ENCODE measurements at regions not wholly inside any gene's neighbourhood (a gene's known extent, or its start where the extent isn't known, plus 50 kb on each side); places are given as distances from the start of the nearest gene placed in this dataset.
"Not testable (repeated sequence)": the region's sequence is repeated elsewhere in the genome, so short reads cannot be mapped to it uniquely, and the experiment has no call there.

DNA sequence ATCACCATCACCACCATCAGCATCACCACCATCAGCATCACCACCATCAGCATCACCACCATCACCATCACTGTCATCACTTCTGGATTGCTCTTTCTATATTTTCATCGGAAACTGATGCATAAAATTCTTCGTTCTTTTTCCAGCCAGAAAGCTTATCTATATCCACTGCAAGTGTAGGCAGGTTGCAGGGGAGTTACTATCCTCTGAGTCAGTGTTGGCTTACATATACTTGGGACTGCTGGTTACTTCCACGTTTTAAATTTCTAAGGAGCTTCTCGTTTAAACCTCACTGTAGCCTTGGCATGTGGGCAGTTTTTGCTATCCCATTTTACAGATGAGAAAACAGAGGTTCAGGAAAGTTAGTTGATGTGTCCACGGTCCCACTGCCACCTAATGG lies 66.1 kb downstream of the FOXL3 start:
- DNase-seq: no peak

DNA sequence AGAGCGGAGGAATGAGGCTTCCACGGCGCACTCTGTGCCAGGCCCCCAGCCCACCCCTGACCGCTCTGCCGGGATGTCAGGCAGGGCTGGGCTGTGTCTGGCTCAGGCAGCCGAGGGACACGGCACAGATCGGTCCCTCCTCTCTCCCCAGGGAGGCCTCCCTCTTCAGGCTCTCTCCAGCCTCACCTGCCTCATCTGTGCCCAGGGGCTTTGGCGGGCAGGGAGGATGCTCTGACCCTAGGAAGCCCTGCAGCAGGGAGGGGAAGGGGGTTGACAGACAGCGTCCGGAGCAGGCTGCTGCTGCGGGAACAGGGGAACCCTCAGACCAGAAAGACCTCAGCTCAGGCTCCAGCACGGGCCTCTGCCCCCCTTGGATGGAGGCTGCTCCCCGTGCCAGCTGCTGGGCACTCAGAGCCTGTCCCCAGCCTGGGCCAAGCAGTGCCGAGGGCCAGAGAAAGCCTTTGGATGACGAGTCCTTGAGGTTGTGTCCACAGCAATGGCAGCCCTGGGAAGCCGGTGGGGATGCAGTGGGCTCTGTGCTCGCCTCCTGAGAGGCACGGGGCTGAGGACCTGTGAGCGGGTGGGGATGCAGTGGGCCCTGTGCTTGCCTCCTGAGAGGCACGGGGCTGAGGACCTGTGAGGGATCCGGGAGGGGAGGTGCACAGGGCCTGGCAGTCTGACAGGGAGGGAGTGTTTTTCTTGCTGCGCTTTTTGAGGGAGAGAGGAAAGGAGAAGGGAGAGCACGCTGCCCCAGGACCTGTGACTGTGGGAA lies 66.9 kb downstream of the FOXL3 start:
- DNase-seq: no peak

DNA sequence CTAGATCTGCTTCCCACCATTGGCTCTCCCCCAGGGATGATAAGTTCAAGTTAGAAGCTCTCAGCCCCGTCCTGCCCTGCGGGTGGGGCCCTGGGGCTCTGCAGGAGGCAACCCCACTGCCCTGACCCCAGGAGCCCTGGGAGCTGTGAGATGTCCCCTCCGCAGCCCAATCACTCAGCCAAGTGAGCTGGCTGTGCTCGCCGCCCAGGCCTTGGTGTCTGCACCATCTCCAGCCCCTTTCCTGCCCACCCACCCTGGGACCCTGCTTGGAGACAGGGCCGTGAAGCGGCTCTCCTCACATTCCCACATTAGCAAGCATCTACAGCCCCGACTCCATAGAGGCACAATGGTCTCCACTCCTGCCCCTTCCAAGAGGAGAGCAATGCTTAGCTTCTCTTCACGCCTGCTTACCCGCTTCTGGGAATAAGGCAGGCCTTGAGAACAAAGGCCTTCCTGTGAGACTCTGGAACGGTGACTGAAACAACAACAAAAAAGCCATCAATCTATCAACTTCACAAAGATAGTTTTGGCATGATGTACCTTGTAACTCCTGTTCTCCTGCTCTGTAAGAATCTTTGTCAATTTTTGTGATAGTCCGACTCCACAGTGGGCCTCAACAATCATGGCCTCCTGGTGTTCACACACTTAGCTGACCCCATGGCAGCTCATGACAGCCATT lies 67.7 kb downstream of the FOXL3 start:
- no peak for DNase-seq

DNA sequence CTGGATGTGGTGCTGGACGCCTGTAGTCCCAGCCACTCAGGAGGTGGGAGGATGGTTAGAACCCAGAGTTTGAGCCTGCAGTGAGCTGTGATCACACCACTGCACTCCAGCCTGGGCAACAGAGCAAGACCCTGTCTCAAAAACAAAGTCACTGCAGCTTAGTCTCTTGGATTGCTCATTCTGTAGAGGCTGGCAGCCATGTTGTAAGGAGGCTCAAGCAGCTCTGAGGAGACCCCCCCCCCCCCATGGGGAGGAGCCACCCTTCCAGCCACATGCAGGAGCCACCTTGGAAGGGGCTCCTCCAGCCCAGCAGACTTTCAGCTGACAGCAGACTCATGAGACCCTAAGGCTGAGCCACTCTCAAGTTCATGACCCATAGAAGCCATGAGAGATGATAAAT lies 68.4 kb downstream of the FOXL3 start:
- no peak for DNase-seq

DNA sequence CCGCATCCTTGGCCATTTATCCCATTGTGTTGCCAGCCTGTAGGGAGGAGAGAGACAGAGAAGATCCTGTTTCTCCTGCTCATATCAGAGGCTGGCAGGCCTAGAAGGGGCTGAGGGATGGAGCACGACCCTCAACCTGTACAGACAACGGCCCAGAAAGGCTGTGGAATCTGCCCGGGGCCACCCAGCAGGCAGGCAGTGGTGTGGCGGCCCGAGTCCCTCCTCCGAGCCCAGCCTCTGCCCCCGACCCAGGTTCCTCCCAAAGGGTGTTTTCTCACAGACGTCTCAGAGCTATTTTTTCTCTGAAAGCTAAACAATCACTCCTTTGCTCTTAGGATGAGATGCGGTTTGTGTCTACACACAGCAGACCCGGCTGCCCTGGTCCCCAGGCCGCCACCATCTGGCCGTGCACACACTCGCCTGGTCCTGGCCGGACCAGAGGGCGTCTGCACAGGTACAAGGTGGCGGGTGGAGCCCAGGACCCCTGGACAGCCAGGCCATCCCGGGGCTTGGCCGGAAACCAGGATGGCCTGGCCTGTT lies 69.3 kb downstream of the FOXL3 start:
- no peak for DNase-seq

DNA sequence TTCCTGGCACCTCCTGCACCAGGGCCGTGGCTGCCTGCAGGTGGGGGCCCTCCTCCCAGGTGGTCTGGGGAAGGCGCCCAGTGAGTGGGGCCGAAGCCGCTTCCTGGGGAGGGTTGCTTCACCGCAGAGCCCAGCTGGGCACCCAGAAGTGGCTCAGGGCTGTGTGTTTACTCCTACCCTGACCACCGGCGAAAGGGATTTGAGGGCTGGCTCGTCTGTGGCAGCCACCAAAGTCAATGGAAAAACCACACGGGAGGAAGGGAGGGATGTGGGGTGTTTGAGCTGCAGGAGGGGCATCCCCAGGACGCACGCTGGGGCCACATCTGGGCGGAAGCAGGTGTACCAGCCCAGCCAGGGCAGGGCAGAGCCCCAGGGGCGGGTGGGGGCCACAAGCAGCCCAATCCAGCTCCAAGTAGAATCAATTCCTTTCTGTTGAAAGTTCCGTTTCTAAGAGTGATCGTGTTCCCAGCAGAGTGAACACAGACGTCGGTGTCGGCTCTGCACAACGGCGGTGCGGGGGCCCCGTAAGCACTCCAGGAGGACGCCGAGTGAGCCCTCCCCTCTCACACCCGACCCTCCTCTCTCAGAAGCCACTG lies 69.9 kb downstream of the FOXL3 start:
- DNase-seq: no peak

DNA sequence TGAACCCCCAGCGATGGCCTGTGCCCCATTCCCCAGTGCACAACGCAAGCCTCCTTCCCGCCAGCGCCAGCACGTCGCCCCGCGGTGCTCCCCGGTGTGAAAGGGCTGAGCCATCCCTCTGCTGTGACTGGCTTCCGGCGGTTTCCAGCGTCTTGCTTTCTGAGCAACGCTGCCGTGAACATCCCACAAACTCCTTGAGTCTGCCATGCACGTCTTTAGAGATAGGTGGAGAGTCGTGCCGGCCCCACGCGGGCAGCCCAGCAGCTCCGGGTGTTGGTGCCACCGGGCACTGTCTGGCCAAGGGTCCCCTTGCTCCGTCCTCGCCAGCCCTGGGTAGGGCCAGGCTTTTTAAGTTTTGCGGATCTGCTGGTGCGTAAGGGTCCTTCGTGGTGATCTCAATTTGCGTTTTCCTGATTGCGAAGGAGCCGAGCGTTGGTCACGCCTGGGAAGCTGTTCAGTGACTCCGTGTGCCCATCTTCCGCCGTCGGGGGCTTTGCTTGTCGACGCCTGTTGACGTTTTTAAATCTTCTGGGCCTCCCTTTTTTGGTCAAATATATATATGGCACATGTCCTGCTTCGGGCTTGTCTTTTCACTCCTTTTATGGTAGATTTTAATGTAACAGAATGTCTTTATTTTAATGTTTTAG lies 70.6 kb downstream of the FOXL3 start:
- DNase-seq: no peak

DNA sequence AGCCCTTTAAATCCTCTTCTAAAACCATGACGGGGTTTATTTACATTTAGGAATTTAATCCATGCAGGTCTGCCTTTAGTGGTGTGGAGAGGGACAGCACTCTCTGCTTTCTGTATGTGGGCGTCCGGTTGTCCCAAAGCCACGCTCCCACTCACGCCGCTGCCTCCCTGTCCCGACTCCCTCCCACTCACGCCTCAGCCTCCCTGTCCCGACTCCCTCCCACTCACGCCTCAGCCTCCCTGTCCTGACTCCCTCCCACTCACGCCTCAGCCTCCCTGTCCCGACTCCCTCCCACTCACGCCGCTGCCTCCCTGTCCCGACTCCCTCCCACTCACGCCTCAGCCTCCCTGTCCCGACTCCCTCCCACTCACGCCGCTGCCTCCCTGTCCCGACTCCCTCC lies 71.2 kb downstream of the FOXL3 start:
- not testable (repeated sequence) for DNase-seq

DNA sequence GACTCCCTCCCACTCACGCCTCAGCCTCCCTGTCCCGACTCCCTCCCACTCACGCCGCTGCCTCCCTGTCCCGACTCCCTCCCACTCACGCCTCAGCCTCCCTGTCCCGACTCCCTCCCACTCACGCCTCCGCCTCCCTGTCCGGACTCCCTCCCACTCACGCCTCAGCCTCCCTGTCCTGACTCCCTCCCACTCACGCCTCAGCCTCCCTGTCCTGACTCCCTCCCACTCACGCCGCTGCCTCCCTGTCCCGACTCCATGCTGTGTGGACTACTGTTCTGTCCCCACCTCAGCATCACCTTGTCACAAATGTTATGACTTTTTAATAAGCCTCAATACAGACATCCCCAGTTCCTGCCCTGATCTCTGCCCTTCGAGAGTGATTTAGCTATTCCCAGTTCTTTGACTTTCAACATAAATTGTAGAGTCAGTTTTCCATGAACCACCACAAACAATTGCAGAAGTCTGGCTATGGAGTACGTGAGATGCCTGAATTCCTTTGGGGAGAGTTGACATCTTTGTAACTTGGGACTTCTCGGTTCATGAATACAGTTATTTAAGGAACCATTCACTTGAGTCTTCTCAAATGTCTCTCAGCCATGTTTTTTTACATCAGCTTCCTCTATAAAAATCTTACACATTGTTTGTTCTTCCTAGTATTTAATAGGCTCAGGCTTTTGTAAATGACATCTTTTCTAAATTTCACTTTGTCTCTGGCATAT lies 71.9 kb downstream of the FOXL3 start:
- DNase-seq: no peak

DNA sequence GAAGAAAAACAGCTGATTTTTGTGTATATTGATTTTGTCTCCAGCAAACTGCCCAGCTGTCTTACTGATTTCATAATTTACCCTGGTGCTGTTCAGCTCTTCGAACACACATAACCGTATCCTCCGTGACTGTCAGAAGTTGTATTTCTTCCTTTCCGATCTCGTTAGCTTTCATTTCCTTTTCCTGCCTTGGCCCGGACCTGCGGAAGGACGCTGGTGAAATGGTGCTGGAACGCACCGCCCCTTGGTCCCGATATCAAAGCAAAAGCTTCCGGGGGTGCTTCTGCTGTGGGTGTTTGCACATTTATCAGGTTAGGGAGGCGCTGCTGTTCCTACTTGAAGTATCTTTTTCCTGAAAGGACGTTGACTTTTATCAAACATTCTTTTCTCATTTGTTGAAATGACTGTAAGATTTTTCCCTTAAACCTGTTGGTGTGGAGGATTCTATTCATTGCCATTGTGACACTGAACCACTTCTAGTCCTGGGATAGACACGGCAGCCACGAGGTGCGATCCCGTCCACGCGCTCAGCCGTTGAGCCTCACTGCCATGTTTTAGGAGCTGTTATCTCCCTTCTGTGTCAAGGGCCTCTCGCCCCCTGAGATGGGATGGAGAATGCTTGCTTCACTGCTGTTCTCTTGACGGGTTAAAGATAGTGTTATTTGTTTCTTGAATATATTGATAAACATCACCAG lies 72.6 kb downstream of the FOXL3 start:
- no peak for DNase-seq

DNA sequence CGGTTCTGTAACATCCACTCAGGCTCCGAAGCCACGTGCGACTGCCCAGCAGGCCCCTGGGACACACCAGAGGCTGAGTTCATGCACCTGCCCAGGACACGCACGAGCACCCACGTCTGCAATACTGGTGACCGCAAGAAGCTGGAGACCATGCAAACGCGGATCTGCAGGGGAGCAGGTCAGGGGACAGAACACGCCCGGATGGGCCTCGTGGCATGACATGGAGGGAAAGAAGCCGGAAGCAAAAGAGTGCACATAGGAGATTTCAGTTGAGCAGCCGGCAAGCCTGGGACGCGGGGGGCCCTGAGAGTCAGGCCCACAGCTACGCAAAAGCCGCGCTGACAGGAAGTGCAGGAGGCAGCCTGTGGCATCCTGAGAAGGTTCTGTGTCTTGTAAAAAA lies 73.7 kb downstream of the FOXL3 start:
- no peak for DNase-seq

DNA sequence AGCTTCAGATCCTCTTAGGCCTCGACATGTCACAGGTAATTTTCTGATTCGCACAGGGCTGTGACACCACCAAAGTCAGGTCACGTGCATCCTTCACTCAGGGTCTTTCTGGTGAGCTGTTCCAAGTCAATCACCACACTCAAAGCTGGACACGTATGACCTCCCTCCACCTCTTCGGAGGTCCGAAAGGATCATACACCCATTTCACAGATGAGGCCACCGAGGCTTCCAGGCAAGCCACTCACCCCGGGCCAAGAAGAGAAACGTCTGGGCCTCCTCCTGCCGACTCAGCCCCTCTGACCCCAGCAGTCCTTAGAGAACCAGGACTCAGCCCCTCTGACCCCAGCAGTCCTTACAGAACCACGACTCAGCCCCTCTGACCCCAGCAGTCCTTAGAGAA lies 74.6 kb downstream of the FOXL3 start:
- no peak for DNase-seq

DNA sequence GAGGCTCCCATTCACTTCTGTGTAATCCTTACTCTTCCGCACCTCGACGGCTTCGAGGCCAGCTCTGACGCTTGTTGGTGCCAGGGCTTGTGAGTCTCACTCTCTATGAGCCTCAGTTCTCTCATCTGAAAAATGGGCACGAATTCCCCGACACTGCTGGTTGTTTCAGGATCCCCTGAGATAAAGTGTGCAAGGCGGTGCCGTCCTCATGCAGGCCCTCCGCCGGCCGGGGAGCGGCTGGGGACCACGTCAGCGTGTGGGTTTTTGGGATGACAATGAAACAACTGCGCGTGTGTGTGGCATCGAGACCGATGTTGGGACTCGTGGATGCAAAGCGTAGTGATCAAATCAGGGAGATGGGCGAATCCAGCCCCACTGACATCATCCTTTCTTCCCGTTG lies 75.6 kb downstream of the FOXL3 start:
- no peak for DNase-seq

DNA sequence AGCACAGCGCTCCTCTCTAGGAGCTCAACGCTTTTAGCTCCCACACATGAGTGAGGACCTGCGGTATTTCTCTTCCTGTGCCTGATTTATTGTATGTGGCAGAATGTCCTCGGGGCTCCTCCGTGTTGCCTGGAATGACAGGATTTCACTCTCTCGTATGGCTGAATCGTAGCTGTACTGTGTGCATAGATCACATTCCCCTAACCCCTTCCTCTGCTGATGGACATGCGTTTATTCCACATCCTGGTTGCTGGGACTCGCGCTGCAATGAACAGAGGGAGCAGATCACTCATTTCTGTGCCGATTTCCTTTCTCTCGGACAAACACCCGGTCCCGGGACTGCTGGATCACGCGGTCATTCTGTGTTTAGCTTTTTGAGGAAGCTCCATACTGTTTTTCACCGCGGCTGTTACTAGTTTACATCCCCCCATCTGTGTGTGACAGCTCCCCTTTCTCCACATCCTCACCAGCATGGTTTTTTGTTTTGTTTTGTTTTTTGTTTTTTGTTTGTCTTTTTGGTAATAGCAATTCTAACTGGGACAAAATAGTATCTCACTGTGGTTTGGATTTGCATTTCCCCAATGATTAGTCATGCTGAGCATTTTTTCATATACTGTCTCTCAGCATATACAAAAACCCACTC lies 76.3 kb downstream of the FOXL3 start:
- peak in 2 of 56 donors; percentile 18 to 41 for DNase-seq

DNA sequence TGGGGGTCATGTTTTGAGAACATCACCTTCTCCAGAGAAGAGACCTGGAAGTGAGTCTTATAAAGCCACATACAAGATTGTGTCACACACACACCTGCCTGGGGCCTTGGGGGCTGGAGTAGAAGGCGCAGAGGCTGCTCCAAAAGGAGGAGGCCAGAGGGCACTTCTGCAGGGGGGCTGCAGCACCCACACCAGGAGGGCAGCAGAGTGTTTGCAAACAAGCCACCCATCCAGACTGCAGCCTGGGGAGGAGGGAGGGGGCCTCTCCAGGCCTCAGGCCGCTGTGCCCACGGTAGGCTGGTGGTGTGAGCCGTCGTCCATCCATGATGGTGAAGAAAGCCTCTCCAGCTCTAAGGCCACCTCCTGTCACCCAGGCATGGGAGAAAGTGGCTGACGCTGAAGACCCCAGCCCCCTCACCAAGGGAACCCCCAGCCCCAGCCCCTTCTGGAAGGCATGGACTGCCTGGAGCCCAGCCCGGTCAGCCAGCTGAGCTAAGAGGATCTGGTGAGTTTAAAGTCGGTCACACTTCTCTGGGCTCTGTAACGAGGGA lies 77.5 kb downstream of the FOXL3 start:
- no peak for DNase-seq

DNA sequence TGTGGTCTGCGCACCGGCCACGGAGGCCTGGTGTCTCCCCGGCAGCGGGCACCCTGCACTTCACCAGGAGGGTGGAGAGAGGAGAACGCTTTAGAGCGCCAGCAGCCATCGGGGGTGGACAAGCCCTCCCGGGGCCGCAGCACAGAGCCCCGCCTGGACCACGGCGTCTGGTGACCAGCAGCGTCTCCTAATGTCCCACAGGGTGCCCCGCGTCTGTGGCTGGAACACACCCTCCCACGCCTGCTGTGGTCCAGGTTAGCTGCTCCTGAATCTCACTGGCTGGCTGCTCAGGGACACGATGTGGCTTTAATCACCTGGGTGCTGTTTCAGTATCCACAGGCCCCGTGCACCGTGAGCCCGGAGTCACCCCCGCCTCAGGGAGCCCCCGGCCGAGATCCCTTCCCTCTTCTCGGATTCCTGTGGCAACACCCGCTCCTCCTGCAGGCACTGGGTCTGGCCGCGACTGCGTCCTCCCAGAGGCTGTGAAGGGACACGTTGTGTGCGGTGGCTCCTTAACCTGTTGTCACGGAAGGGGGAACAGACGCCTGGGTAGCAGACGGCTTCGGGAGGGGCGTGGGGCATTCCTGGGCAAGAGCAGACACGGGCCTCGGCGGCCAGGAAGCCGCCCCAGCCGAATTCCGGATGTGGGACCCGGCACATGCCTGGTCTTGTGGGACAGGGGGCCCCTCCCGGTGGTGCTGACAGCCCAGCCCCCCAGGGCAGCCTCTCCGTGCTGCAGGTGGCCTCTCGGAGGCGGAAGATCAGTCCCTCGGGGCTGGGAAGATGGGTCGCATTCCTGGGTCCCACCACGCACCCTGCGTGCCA lies 78.9 kb downstream of the FOXL3 start:
- no peak for DNase-seq

DNA sequence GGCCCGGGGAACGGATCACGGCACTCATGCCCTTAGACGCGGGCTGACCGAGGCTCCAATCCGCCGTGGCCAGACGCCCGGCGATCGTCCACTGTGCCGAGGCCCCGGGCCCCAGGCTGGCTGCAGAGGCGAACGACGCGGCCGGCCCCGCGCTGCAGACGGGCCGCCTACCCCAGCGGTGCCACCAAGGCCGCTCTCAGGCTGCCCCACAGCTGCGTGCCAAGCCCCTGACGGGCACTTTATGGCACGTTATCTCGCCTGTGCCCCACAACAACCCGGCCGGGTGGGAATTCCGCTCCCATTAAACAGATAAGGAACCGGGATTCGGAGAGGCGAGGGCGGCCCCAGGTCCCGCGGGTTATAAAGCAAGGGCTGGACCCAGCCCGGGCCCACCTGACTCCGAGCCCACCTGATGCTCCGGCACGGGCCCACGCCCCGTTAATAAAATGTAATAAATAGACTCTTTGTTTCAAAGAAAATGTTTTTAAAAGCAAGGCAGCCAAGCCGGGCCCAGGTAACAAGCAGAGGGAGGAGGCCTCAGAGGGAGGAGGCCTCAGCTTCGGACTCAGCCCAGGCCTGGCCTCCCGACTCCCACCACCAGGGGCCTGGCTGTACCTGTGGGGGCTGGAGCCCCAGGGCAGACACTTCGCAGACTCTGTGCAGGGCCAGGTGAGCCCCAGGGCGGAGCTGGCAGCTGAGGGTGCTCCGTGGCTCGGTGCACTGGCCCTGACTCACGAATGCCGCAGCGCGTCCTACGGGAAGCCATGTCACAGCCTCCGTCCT lies 79.7 kb downstream of the FOXL3 start:
- no peak for DNase-seq

DNA sequence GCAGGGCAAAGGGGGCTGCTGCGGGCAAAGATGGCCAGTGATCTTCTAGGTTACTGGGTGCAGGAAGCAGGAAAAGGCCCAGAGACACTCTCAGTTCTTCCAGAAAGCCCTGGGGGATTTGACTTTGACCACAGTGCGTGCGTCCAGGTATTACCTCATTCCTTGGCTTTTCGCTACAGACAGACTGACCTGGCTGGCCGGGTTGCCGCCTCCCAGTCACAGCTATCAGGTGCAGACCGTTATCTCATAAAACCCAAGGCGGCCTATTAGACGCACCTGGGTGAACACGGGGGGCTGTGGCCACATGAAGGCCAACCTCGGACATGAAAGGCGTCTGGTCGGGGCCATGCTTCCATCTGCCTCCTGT lies 80.3 kb downstream of the FOXL3 start:
- no peak for DNase-seq

Measured in amygdala (tissue), 56 donors.